HEK293T (cell line): ENCODE measurements at regions not wholly inside any gene's neighbourhood (a gene's known extent, or its start where the extent isn't known, plus 50 kb on each side); places are given as distances from the start of the nearest gene placed in this dataset.

ENCODE experiments used
- CTCF ChIA-PET: fragments of 350-600 bp; formaldehyde crosslinking; extraction: SDS; loops from one replicate; lab custom pipeline; 2021; ENCODE audit warnings: antibody characterized with exemption, inconsistent platforms; lab: Yijun Ruan, JAX
- POLR2A ChIA-PET: fragments of 350-600 bp; formaldehyde crosslinking; extraction: SDS; loops from one replicate; lab custom pipeline; 2020; ENCODE audit warnings: antibody characterized with exemption, inconsistent platforms; lab: Yijun Ruan, JAX
- DNase-seq: peaks from one replicate; pipeline ENCODE4 v3.0.0; 2012; ENCODE audit warnings: mixed read lengths; ENCODE audit errors: extremely low spot score
- ARNT ChIP-seq: fragments of 450-650 bp; IDR thresholded peaks from 2 replicates; pipeline ENCODE4 v1.6.1; 2017; ENCODE audit warnings: mild to moderate bottlenecking
- BHLHE40 ChIP-seq: fragments of 450-650 bp; IDR thresholded peaks from 2 replicates; pipeline ENCODE4 v1.6.1; 2016; ENCODE audit warnings: mild to moderate bottlenecking, moderate library complexity, borderline replicate concordance
- CTBP1 ChIP-seq: fragments of 450-650 bp; IDR thresholded peaks from 2 replicates; pipeline ENCODE4 v1.6.1; 2016; ENCODE audit warnings: borderline replicate concordance
- ELF4 ChIP-seq: fragments of 450-650 bp; IDR thresholded peaks from 2 replicates; pipeline ENCODE4 v1.6.1; 2017; ENCODE audit warnings: antibody characterized with exemption
- FOXA1 ChIP-seq: fragments of 450-650 bp; IDR thresholded peaks from 2 replicates; pipeline ENCODE4 v1.6.1; 2016; ENCODE audit warnings: mild to moderate bottlenecking
- FOXK2 ChIP-seq: fragments of 450-650 bp; IDR thresholded peaks from 2 replicates; pipeline ENCODE4 v1.6.1; 2016; ENCODE audit warnings: mild to moderate bottlenecking
- FOXM1 ChIP-seq: fragments of 450-650 bp; IDR thresholded peaks from 2 replicates; pipeline ENCODE4 v1.6.1; 2017; ENCODE audit warnings: mild to moderate bottlenecking, borderline replicate concordance
- HDGF ChIP-seq: fragments of 450-650 bp; IDR thresholded peaks from 2 replicates; pipeline ENCODE4 v1.6.1; 2017; ENCODE audit warnings: antibody characterized with exemption, borderline replicate concordance
- L3MBTL2 ChIP-seq: fragments of 450-650 bp; conservative IDR thresholded peaks from 2 replicates; pipeline ENCODE4 v1.6.1; 2016; ENCODE audit warnings: mild to moderate bottlenecking
- LEF1 ChIP-seq: fragments of 450-650 bp; IDR thresholded peaks from 2 replicates; pipeline ENCODE4 v1.6.1; 2017; ENCODE audit warnings: mild to moderate bottlenecking, borderline replicate concordance
- NFRKB ChIP-seq: fragments of 450-650 bp; IDR thresholded peaks from 2 replicates; pipeline ENCODE4 v1.6.1; 2016; ENCODE audit warnings: mild to moderate bottlenecking, moderate library complexity
- PKNOX1 ChIP-seq: fragments of 450-650 bp; IDR thresholded peaks from 2 replicates; pipeline ENCODE4 v1.6.1; 2016
- SP1 ChIP-seq: fragments of 450-650 bp; IDR thresholded peaks from 2 replicates; pipeline ENCODE4 v1.6.1; 2017
- SUZ12 ChIP-seq: fragments of 450-650 bp; IDR thresholded peaks from 2 replicates; pipeline ENCODE4 v1.6.1; 2016; ENCODE audit warnings: mild to moderate bottlenecking
- TARDBP ChIP-seq: fragments of 450-650 bp; IDR thresholded peaks from 2 replicates; pipeline ENCODE4 v1.6.1; 2016
- ZNF384 ChIP-seq: fragments of 450-650 bp; IDR thresholded peaks from 2 replicates; pipeline ENCODE4 v1.6.1; 2016

- TF ChIP-seq ARNT = no peak
- TF ChIP-seq SUZ12 = no peak
- no peak for TF ChIP-seq HDGF
- TF ChIP-seq FOXA1 = no peak
- no peak for TF ChIP-seq ELF4
- POLR2A ChIA-PET = no interaction called here
- CTCF ChIA-PET = no interaction called here
- DNase-seq = no peak
Observed at GRCh38 chr6:141848029-141848890, 284.5 kb upstream of the GJE1 start.

GRCh38 chr6:141846639-141847038 lies 286.1 kb upstream of the GJE1 start:
- no peak for TF ChIP-seq SP1
- no peak for TF ChIP-seq FOXK2
- no peak for TF ChIP-seq FOXA1
- no peak for TF ChIP-seq SUZ12
- TF ChIP-seq BHLHE40 = no peak
- no peak for TF ChIP-seq FOXM1
- TF ChIP-seq CTBP1 = no peak
- no peak for TF ChIP-seq ZNF384
- TF ChIP-seq L3MBTL2 = no peak
- TF ChIP-seq TARDBP = no peak
- TF ChIP-seq NFRKB = no peak
- TF ChIP-seq HDGF = no peak
- no peak for TF ChIP-seq ELF4
- TF ChIP-seq LEF1 = no peak
- no peak for TF ChIP-seq ARNT
- no peak for TF ChIP-seq PKNOX1
- no peak for DNase-seq
- POLR2A ChIA-PET = no interaction called here
- CTCF ChIA-PET = no interaction called here

- DNase-seq = no peak
- ChIA-PET POLR2A (no interaction called here), CTCF (no interaction called here)
- TF ChIP-seq ARNT (no peak), LEF1 (no peak), SP1 (no peak), SUZ12 (no peak), FOXA1 (no peak), NFRKB (no peak), PKNOX1 (no peak)
Observed at GRCh38 chr6:141843178-141843834, 289.4 kb upstream of the GJE1 start.

- TF ChIP-seq LEF1 (no peak), FOXM1 (no peak), ZNF384 (no peak), FOXK2 (no peak), CTBP1 (no peak)
- ChIA-PET CTCF (no interaction called here), POLR2A (no interaction called here)
- DNase-seq = no peak
Observed at GRCh38 chr6:141833001-141833655, 299.6 kb upstream of the GJE1 start.

GRCh38 chr6:141830530-141830929 lies 302.2 kb upstream of the GJE1 start:
- CTCF ChIA-PET = no interaction called here
- TF ChIP-seq SUZ12 = no peak
- no peak for TF ChIP-seq FOXM1
- no peak for TF ChIP-seq TARDBP
- no peak for TF ChIP-seq ZNF384
- TF ChIP-seq BHLHE40 = no peak
- no peak for TF ChIP-seq FOXA1
- TF ChIP-seq L3MBTL2 = no peak
- TF ChIP-seq HDGF = no peak
- no peak for TF ChIP-seq LEF1
- POLR2A ChIA-PET = no interaction called here
- no peak for DNase-seq

- DNase-seq = no peak
- ChIA-PET CTCF (no interaction called here), POLR2A (no interaction called here)
- no peak for TF ChIP-seq ELF4
- no peak for TF ChIP-seq CTBP1
- TF ChIP-seq ARNT = no peak
- TF ChIP-seq HDGF = no peak
Observed at GRCh38 chr6:141829566-141830360, 303.0 kb upstream of the GJE1 start.
